ENCODE measurements at regions not wholly inside any gene's neighbourhood (a gene's known extent, or its start where the extent isn't known, plus 50 kb on each side); places are given as distances from the start of the nearest gene placed in this dataset.

GRCh38 chr2:56741601-56742102 lies 557.9 kb downstream of the CCDC85A start:
- DNase-seq: no peak
- TF ChIP-seq EZH2 (optimal IDR thresholded peaks at IDR 0.05; ENCODE audit: low read depth, low read length) (no peak), EZH2phosphoT487 (IDR thresholded peaks at IDR 0.05; ENCODE audit: low read length) (no peak), CTCF (IDR thresholded peaks at IDR 0.05; ENCODE audit: low read length) (no peak)
- Histone ChIP-seq H2AFZ (ENCODE audit: low read length) (no peak overlapping the region), H3K79me2 (ENCODE audit: low read length) (no peaks in the 10 kb centered on the region), H3K36me3 (replicated peaks; ENCODE audit: insufficient read depth, low read length) (no peaks in the 10 kb centered on the region), H3K4me1 (ENCODE audit: low read length) (no peaks in the 10 kb centered on the region), H3K27ac (ENCODE audit: low read length) (no peak overlapping the region), H3K4me2 (ENCODE audit: low read depth, low read length) (no peak overlapping the region), H3K9me2 (replicated peaks; ENCODE audit: insufficient read depth, low read length) (no peaks in the 10 kb centered on the region), H3K9me3 (replicated peaks; ENCODE audit: insufficient read depth, low read length) (no peaks in the 10 kb centered on the region), H3K27me3 (replicated peaks; ENCODE audit: insufficient read depth, low read length) (no peaks in the 10 kb centered on the region), H3F3A (ENCODE audit: insufficient read depth, low read length) (no peaks in the 10 kb centered on the region), H3K9ac (ENCODE audit: low read length) (no peak overlapping the region), H3K4me3 (ENCODE audit: low read length) (no peak overlapping the region), H4K20me1 (ENCODE audit: insufficient read depth, low read length) (no peaks in the 10 kb centered on the region)

- Histone ChIP-seq H3K9ac (ENCODE audit: low read length) (no peak overlapping the region), H3K27ac (ENCODE audit: low read length) (no peak overlapping the region), H3K4me3 (ENCODE audit: low read length) (no peak overlapping the region)
Measured at GRCh38 chr2:56743807-56744206, 560.0 kb downstream of the CCDC85A start.

GRCh38 chr2:56749152-56749752 lies 565.5 kb downstream of the CCDC85A start:
- H3K79me2 ChIP-seq (ENCODE audit: low read length): no peaks in the 10 kb centered on the region

More at GRCh38 chr2:56743807-56744206, 560.0 kb downstream of the CCDC85A start:
- H4K20me1 ChIP-seq (ENCODE audit: insufficient read depth, low read length): no peaks in the 10 kb centered on the region
- no peak for DNase-seq
- TF ChIP-seq CTCF (IDR thresholded peaks at IDR 0.05; ENCODE audit: low read length): no peak
- TF ChIP-seq EZH2phosphoT487 (IDR thresholded peaks at IDR 0.05; ENCODE audit: low read length): no peak
- no peak for TF ChIP-seq EZH2 (optimal IDR thresholded peaks at IDR 0.05; ENCODE audit: low read depth, low read length)
- H3K4me1 ChIP-seq (ENCODE audit: low read length): no peaks in the 10 kb centered on the region
- no peaks in the 10 kb centered on the region for H3K36me3 ChIP-seq (replicated peaks; ENCODE audit: insufficient read depth, low read length)
- no peaks in the 10 kb centered on the region for H3K9me3 ChIP-seq (replicated peaks; ENCODE audit: insufficient read depth, low read length)
- no peak overlapping the region for H3K4me2 ChIP-seq (ENCODE audit: low read depth, low read length)
- H3K27me3 ChIP-seq (replicated peaks; ENCODE audit: insufficient read depth, low read length): no peaks in the 10 kb centered on the region
- no peaks in the 10 kb centered on the region for H3K79me2 ChIP-seq (ENCODE audit: low read length)
- H3F3A ChIP-seq (ENCODE audit: insufficient read depth, low read length): no peaks in the 10 kb centered on the region
- H2AFZ ChIP-seq (ENCODE audit: low read length): no peak overlapping the region
- no peaks in the 10 kb centered on the region for H3K9me2 ChIP-seq (replicated peaks; ENCODE audit: insufficient read depth, low read length)

More at GRCh38 chr2:56749152-56749752, 565.5 kb downstream of the CCDC85A start:
- Histone ChIP-seq H3K36me3 (replicated peaks; ENCODE audit: insufficient read depth, low read length) (no peaks in the 10 kb centered on the region), H3K4me3 (ENCODE audit: low read length) (no peak overlapping the region), H3K27me3 (replicated peaks; ENCODE audit: insufficient read depth, low read length) (no peaks in the 10 kb centered on the region), H4K20me1 (ENCODE audit: insufficient read depth, low read length) (no peaks in the 10 kb centered on the region), H3K27ac (ENCODE audit: low read length) (no peak overlapping the region), H3K9ac (ENCODE audit: low read length) (no peak overlapping the region), H3K4me1 (ENCODE audit: low read length) (peaks cover 6% of the 10 kb centered on the region; the same call in 1 of the 2 replicates), H3F3A (ENCODE audit: insufficient read depth, low read length) (no peaks in the 10 kb centered on the region; the same call in 1 of the 2 replicates), H3K9me2 (replicated peaks; ENCODE audit: insufficient read depth, low read length) (no peaks in the 10 kb centered on the region), H2AFZ (ENCODE audit: low read length) (no peak overlapping the region), H3K9me3 (replicated peaks; ENCODE audit: insufficient read depth, low read length) (no peaks in the 10 kb centered on the region), H3K4me2 (ENCODE audit: low read depth, low read length) (no peak overlapping the region)
- DNase-seq: peak; percentile 35
- TF ChIP-seq EZH2phosphoT487 (IDR thresholded peaks at IDR 0.05; ENCODE audit: low read length): no peak
- peak; percentile 47 for TF ChIP-seq CTCF (IDR thresholded peaks at IDR 0.05; ENCODE audit: low read length)
